ENCODE measurements at regions not wholly inside any gene's neighbourhood (a gene's known extent, or its start where the extent isn't known, plus 50 kb on each side); places are given as distances from the start of the nearest gene placed in this dataset.

- TF ChIP-seq REST (IDR thresholded peaks at IDR 0.05; ENCODE audit: borderline replicate concordance) (no peak), MXI1 (conservative IDR thresholded peaks at IDR 0.05; ENCODE audit: poor library complexity, severe bottlenecking) (no peak), EP300 (conservative IDR thresholded peaks at IDR 0.05; ENCODE audit: poor library complexity, severe bottlenecking) (no peak), SMC3 (conservative IDR thresholded peaks at IDR 0.05; ENCODE audit: poor library complexity) (no peak), CTCF (IDR thresholded peaks at IDR 0.05; ENCODE audit: poor library complexity, severe bottlenecking) (no peak), EZH2 (IDR thresholded peaks at IDR 0.05; ENCODE audit: borderline replicate concordance, insufficient read depth, low read length, poor library complexity, severe bottlenecking) (no peak), TAF1 (IDR thresholded peaks at IDR 0.05; ENCODE audit: low read depth) (no peak), RAD21 (conservative IDR thresholded peaks at IDR 0.05) (no peak), POLR2AphosphoS5 (IDR thresholded peaks at IDR 0.05) (no peak)
- no peak overlapping the region for H3K4me2 ChIP-seq (ENCODE audit: low read length)
Observed at GRCh38 chr5:88033191-88033590, 235.5 kb downstream of the TMEM161B start.

GRCh38 chr5:88029011-88029410, 239.6 kb downstream of the TMEM161B start:
- Histone ChIP-seq H3F3A (ENCODE audit: insufficient read depth, low read length, poor library complexity, severe bottlenecking) (no peaks in the 10 kb centered on the region), H3K4me3 (ENCODE audit: low read length) (no peak overlapping the region), H3K9me3 (ENCODE audit: low read length) (no peaks in the 10 kb centered on the region), H4K20me1 (ENCODE audit: insufficient read depth) (no peaks in the 10 kb centered on the region), H3K9me2 (ENCODE audit: insufficient read depth, low read length) (no peaks in the 10 kb centered on the region), H3K36me3 (ENCODE audit: insufficient read depth, low read length) (no peaks in the 10 kb centered on the region), H2AFZ (ENCODE audit: low read depth, low read length) (no peak overlapping the region), H3K79me2 (replicated peaks; ENCODE audit: insufficient read depth, low read length) (no peaks in the 10 kb centered on the region), H3K4me2 (ENCODE audit: low read length) (no peak overlapping the region), H3K27ac (ENCODE audit: low read length) (no peak overlapping the region), H3K9ac (ENCODE audit: low read length) (no peak overlapping the region), H3K27me3 (ENCODE audit: insufficient read depth, low read depth, low read length) (no peaks in the 10 kb centered on the region)
- TF ChIP-seq CTCF (IDR thresholded peaks at IDR 0.05; ENCODE audit: poor library complexity, severe bottlenecking) (no peak), EZH2 (IDR thresholded peaks at IDR 0.05; ENCODE audit: borderline replicate concordance, insufficient read depth, low read length, poor library complexity, severe bottlenecking) (no peak), REST (IDR thresholded peaks at IDR 0.05; ENCODE audit: borderline replicate concordance) (no peak), POLR2AphosphoS5 (IDR thresholded peaks at IDR 0.05) (no peak)

More at GRCh38 chr5:88033191-88033590, 235.5 kb downstream of the TMEM161B start:
- Histone ChIP-seq H3K36me3 (ENCODE audit: insufficient read depth, low read length) (no peaks in the 10 kb centered on the region), H2AFZ (ENCODE audit: low read depth, low read length) (no peak overlapping the region), H3K9me3 (ENCODE audit: low read length) (no peaks in the 10 kb centered on the region), H3F3A (ENCODE audit: insufficient read depth, low read length, poor library complexity, severe bottlenecking) (no peaks in the 10 kb centered on the region), H3K27me3 (ENCODE audit: insufficient read depth, low read depth, low read length) (no peaks in the 10 kb centered on the region), H3K9me2 (ENCODE audit: insufficient read depth, low read length) (no peaks in the 10 kb centered on the region), H3K4me3 (ENCODE audit: low read length) (no peak overlapping the region), H3K9ac (ENCODE audit: low read length) (no peak overlapping the region), H3K79me2 (replicated peaks; ENCODE audit: insufficient read depth, low read length) (no peaks in the 10 kb centered on the region), H4K20me1 (ENCODE audit: insufficient read depth) (no peaks in the 10 kb centered on the region), H3K27ac (ENCODE audit: low read length) (no peak overlapping the region)

All from neural cell (in vitro differentiated cells).